Mammary epithelial cell (primary cell): ENCODE measurements at regions not wholly inside any gene's neighbourhood (a gene's known extent, or its start where the extent isn't known, plus 50 kb on each side); places are given as distances from the start of the nearest gene placed in this dataset.

Source experiments
- EZH2 ChIP-seq: IDR thresholded peaks from 2 replicates; pipeline ENCODE4 v1.6.1; 2012; ENCODE audit warnings: low read length, inconsistent platforms, borderline replicate concordance
- TF ChIP-seq, protein P1 (sequence below), 2 donors: IDR thresholded peaks in 1 of 2; conservative IDR thresholded peaks in 1 of 2; 2 replicates each; pipeline ENCODE4 v1.5.1; 2011 to 2012; ENCODE audit warnings: inconsistent platforms in 2 of 2, low read length in 2 of 2, mild to moderate bottlenecking in 2 of 2, control low read depth in 1 of 2, low read depth in 1 of 2; ENCODE audit not compliant: insufficient read depth in 1 of 2; ENCODE audit errors: extremely low read depth in 1 of 2

DNA sequence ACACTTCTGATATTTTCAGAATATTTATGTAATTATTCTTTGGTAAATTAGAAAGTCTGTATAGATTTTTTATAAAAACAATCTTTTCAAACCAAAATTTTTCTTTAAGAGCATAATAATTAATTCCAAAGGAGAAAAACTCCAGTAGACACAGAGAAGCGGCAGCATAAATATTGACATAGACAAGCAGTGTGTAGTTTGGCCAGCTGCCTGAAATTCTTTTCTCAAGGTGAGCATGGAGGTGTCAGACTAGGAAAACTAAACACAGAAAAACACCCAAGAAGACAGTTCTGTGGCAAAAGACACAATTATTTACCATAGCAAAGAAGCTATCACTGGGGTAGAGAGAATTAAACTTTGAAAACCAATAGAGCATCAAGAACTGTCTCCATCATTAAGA is 82.4 kb downstream of the KLF6 start:
- TF ChIP-seq, protein P1, sequence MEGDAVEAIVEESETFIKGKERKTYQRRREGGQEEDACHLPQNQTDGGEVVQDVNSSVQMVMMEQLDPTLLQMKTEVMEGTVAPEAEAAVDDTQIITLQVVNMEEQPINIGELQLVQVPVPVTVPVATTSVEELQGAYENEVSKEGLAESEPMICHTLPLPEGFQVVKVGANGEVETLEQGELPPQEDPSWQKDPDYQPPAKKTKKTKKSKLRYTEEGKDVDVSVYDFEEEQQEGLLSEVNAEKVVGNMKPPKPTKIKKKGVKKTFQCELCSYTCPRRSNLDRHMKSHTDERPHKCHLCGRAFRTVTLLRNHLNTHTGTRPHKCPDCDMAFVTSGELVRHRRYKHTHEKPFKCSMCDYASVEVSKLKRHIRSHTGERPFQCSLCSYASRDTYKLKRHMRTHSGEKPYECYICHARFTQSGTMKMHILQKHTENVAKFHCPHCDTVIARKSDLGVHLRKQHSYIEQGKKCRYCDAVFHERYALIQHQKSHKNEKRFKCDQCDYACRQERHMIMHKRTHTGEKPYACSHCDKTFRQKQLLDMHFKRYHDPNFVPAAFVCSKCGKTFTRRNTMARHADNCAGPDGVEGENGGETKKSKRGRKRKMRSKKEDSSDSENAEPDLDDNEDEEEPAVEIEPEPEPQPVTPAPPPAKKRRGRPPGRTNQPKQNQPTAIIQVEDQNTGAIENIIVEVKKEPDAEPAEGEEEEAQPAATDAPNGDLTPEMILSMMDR (conservative IDR thresholded peaks at IDR 0.05 in 1 of 2, IDR thresholded peaks at IDR 0.05 in 1 of 2; ENCODE audit: extremely low read depth in 1 of 2, insufficient read depth in 1 of 2, low read depth in 1 of 2, low read length in 2 of 2), result no peak
- no peak for TF ChIP-seq EZH2
